HEK293 (cell line): ENCODE measurements at regions not wholly inside any gene's neighbourhood (a gene's known extent, or its start where the extent isn't known, plus 50 kb on each side); places are given as distances from the start of the nearest gene placed in this dataset.

Experiments used
- CTCF ChIP-seq: fragments of 450-650 bp; formaldehyde crosslinking; IDR thresholded peaks from 2 replicates; pipeline ENCODE4 v1.5.1; 2016; ENCODE audit warnings: missing biosample characterization, missing genetic modification characterization
- FEZF1 ChIP-seq: fragments of 450-650 bp; formaldehyde crosslinking; IDR thresholded peaks from 2 replicates; pipeline ENCODE4 v1.5.1; 2016; ENCODE audit warnings: missing biosample characterization, missing genetic modification characterization
- RBAK ChIP-seq: fragments of 450-650 bp; formaldehyde crosslinking; IDR thresholded peaks from 2 replicates; pipeline ENCODE4 v1.5.1; 2016; ENCODE audit warnings: missing biosample characterization, missing genetic modification characterization
- SP7 ChIP-seq: fragments of 450-650 bp; formaldehyde crosslinking; IDR thresholded peaks from 2 replicates; pipeline ENCODE4 v1.5.1; 2016; ENCODE audit warnings: missing biosample characterization, missing genetic modification characterization
- TCF7L2 ChIP-seq: IDR thresholded peaks from 2 replicates; pipeline ENCODE4 v1.6.1; 2011; ENCODE audit warnings: low read depth, mild to moderate bottlenecking, inconsistent platforms, low read length, moderate library complexity, borderline replicate concordance
- ZNF132 ChIP-seq: fragments of 450-650 bp; formaldehyde crosslinking; IDR thresholded peaks from 2 replicates; pipeline ENCODE4 v1.5.1; 2017; ENCODE audit warnings: missing biosample characterization, missing genetic modification characterization, borderline replicate concordance
- ZNF174 ChIP-seq: fragments of 450-650 bp; formaldehyde crosslinking; IDR thresholded peaks from 2 replicates; pipeline ENCODE4 v1.5.0; 2017; ENCODE audit warnings: missing biosample characterization, mild to moderate bottlenecking, missing genetic modification characterization
- ZNF24 ChIP-seq: fragments of 450-650 bp; formaldehyde crosslinking; IDR thresholded peaks from 2 replicates; pipeline ENCODE4 v1.5.1; 2016; ENCODE audit warnings: missing biosample characterization, missing genetic modification characterization
- ZNF366 ChIP-seq: fragments of 450-650 bp; formaldehyde crosslinking; conservative IDR thresholded peaks from 2 replicates; pipeline ENCODE4 v1.5.1; 2016; ENCODE audit warnings: missing biosample characterization, missing genetic modification characterization
- ZNF76 ChIP-seq: fragments of 450-650 bp; formaldehyde crosslinking; IDR thresholded peaks from 2 replicates; pipeline ENCODE4; 2016; ENCODE audit warnings: low read depth, missing biosample characterization, missing genetic modification characterization, borderline replicate concordance
- TF ChIP-seq, protein P1 (sequence below): fragments of 450-650 bp; formaldehyde crosslinking; IDR thresholded peaks from 2 replicates; pipeline ENCODE4 v1.5.1; 2017; ENCODE audit warnings: missing biosample characterization, missing genetic modification characterization

- TF ChIP-seq, protein P1, sequence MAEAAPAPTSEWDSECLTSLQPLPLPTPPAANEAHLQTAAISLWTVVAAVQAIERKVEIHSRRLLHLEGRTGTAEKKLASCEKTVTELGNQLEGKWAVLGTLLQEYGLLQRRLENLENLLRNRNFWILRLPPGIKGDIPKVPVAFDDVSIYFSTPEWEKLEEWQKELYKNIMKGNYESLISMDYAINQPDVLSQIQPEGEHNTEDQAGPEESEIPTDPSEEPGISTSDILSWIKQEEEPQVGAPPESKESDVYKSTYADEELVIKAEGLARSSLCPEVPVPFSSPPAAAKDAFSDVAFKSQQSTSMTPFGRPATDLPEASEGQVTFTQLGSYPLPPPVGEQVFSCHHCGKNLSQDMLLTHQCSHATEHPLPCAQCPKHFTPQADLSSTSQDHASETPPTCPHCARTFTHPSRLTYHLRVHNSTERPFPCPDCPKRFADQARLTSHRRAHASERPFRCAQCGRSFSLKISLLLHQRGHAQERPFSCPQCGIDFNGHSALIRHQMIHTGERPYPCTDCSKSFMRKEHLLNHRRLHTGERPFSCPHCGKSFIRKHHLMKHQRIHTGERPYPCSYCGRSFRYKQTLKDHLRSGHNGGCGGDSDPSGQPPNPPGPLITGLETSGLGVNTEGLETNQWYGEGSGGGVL (tag by site-specific recombination) = no peak
- TF ChIP-seq TCF7L2 = no peak
- no peak for TF ChIP-seq ZNF366 (tag by site-specific recombination)
- TF ChIP-seq FEZF1 = no peak
- TF ChIP-seq ZNF76 (tag by site-specific recombination) = no peak
- TF ChIP-seq CTCF (tag by site-specific recombination) = no peak
- TF ChIP-seq ZNF174 (tag by site-specific recombination) = no peak
- TF ChIP-seq ZNF24 (tag by site-specific recombination) = no peak
- no peak for TF ChIP-seq ZNF132 (tag by site-specific recombination)
- no peak for TF ChIP-seq RBAK (tag by site-specific recombination)
- TF ChIP-seq SP7 (tag by site-specific recombination) = no peak
These were observed 206.8 kb downstream of the DACT1 start for GRCh38 chr14:58844544-58844943.
